GM21619 (cell line): ENCODE measurements at regions not wholly inside any gene's neighbourhood (a gene's known extent, or its start where the extent isn't known, plus 50 kb on each side); places are given as distances from the start of the nearest gene placed in this dataset.

Experiments
- ATAC-seq: cut with Tn5 transposase; IDR thresholded peaks from one replicate; pipeline ENCODE4 v1.9.1; 2021; ENCODE audit not compliant: unreplicated experiment

- no peak for ATAC-seq
Measured at GRCh38 chr5:74107899-74108298, 481.9 kb downstream of the ARHGEF28 start.

GRCh38 chr5:74105126-74105780 lies 479.3 kb downstream of the ARHGEF28 start:
- ATAC-seq = no peak

GRCh38 chr5:74103131-74104023 lies 477.4 kb downstream of the ARHGEF28 start:
- no peak for ATAC-seq

GRCh38 chr5:74100268-74100665 lies 474.3 kb downstream of the ARHGEF28 start:
- no peak for ATAC-seq

GRCh38 chr5:74099538-74100267 lies 473.7 kb downstream of the ARHGEF28 start:
- no peak for ATAC-seq

- ATAC-seq = no peak
Measured at GRCh38 chr5:74098941-74099340, 472.9 kb downstream of the ARHGEF28 start.

GRCh38 chr5:74098456-74098855 lies 472.5 kb downstream of the ARHGEF28 start:
- no peak for ATAC-seq

- no peak for ATAC-seq
Measured at GRCh38 chr5:74096325-74096724, 470.3 kb downstream of the ARHGEF28 start.

GRCh38 chr5:74095871-74096270 lies 469.9 kb downstream of the ARHGEF28 start:
- ATAC-seq = no peak

GRCh38 chr5:74094782-74095108 lies 468.7 kb downstream of the ARHGEF28 start:
- ATAC-seq = no peak

- no peak for ATAC-seq
Measured at GRCh38 chr5:74094096-74094781, 468.2 kb downstream of the ARHGEF28 start.

- no peak for ATAC-seq
Measured at GRCh38 chr5:74093561-74093960, 467.6 kb downstream of the ARHGEF28 start.

GRCh38 chr5:74092766-74093165 lies 466.8 kb downstream of the ARHGEF28 start:
- ATAC-seq = no peak

GRCh38 chr5:74085782-74086181 lies 459.8 kb downstream of the ARHGEF28 start:
- no peak for ATAC-seq

- ATAC-seq = no peak
Measured at GRCh38 chr5:74085186-74085585, 459.2 kb downstream of the ARHGEF28 start.

- ATAC-seq = no peak
Measured at GRCh38 chr5:74083096-74083791, 457.2 kb downstream of the ARHGEF28 start.

- no peak for ATAC-seq
Measured at GRCh38 chr5:74082512-74083055, 456.6 kb downstream of the ARHGEF28 start.

GRCh38 chr5:74081126-74081525 lies 455.1 kb downstream of the ARHGEF28 start:
- no peak for ATAC-seq

GRCh38 chr5:74079971-74080556 lies 454.1 kb downstream of the ARHGEF28 start:
- ATAC-seq = no peak
